SH-SY5Y (cell line): ENCODE measurements at regions not wholly inside any gene's neighbourhood (a gene's known extent, or its start where the extent isn't known, plus 50 kb on each side); places are given as distances from the start of the nearest gene placed in this dataset.

Source experiments
- GATA2 ChIP-seq: IDR thresholded peaks from 2 replicates; pipeline ENCODE4 v1.6.1; 2011; ENCODE audit warnings: mild to moderate bottlenecking, low read depth, low read length
- GATA3 ChIP-seq: IDR thresholded peaks from 2 replicates; pipeline ENCODE4 v1.6.1; 2011; ENCODE audit warnings: low read depth, mild to moderate bottlenecking, low read length, moderate library complexity

GRCh38 chr2:195150819-195151218 is 506.2 kb upstream of the SLC39A10 start:
- TF ChIP-seq GATA2 (no peak), GATA3 (no peak)
